ENCODE measurements at regions not wholly inside any gene's neighbourhood (a gene's known extent, or its start where the extent isn't known, plus 50 kb on each side); places are given as distances from the start of the nearest gene placed in this dataset.

DNA sequence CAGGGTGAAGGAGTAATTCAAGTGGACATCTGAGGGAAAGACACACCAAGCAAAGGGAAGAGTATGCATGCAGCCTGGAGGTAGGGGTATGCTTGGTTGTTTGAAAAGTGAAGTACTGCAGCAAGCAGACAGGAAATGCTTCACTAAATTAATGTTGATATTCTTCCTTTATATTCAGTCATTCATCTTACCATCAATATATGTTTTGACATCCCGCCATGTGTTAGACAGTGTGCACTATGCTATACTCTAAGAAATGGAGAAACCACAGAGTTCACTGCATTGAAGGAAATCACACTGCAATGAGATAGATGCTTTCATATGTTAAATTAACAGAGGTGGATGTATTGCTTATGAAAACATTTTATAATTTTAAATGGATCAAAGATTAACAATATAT is 82.9 kb downstream of the HSPA13 start:
- TF ChIP-seq, protein P1, sequence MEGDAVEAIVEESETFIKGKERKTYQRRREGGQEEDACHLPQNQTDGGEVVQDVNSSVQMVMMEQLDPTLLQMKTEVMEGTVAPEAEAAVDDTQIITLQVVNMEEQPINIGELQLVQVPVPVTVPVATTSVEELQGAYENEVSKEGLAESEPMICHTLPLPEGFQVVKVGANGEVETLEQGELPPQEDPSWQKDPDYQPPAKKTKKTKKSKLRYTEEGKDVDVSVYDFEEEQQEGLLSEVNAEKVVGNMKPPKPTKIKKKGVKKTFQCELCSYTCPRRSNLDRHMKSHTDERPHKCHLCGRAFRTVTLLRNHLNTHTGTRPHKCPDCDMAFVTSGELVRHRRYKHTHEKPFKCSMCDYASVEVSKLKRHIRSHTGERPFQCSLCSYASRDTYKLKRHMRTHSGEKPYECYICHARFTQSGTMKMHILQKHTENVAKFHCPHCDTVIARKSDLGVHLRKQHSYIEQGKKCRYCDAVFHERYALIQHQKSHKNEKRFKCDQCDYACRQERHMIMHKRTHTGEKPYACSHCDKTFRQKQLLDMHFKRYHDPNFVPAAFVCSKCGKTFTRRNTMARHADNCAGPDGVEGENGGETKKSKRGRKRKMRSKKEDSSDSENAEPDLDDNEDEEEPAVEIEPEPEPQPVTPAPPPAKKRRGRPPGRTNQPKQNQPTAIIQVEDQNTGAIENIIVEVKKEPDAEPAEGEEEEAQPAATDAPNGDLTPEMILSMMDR (IDR thresholded peaks at IDR 0.05; ENCODE audit: low read depth, low read length, poor library complexity, severe bottlenecking): no peak
- no peak for TF ChIP-seq EZH2phosphoT487 (IDR thresholded peaks at IDR 0.05; ENCODE audit: borderline replicate concordance, low read length)
